SHP77 (cell line): ENCODE measurements at regions not wholly inside any gene's neighbourhood (a gene's known extent, or its start where the extent isn't known, plus 50 kb on each side); places are given as distances from the start of the nearest gene placed in this dataset.

ENCODE experiments used
- DNase-seq, 2 experiments: peaks; one replicate each; lab custom pipeline; 2025; lab: John Stamatoyannopoulos, UW

- peak; percentile 34 to 38 for DNase-seq
Observed at GRCh38 chr6:54717849-54718455, 128.6 kb upstream of the FAM83B start.

DNA sequence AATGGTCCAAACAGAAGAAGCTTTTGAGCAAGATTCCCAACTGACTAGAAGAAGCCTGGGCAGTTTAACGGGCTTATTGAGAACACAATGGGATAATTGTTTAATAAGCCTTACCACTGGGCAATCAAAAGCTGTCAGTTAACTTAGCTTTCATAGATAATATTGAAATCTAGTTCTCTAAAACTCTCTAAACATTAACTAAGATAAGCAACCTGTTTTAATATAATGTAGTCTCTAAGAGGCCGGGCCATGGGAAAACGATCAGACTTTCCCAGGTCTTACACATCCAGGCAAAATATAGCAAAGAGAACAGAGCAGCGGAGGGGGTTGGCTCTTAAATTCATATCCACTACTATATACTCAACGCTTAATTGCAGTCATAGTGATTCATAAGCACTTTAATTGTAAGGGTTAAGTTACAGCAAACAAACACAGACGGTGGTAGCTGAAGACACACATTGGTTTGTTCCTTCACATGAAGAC, 128.0 kb upstream of the FAM83B start:
- DNase-seq: peak in 1 of 2 experiments; percentile 12

- no peak for DNase-seq
Observed at GRCh38 chr6:54719131-54719530, 127.4 kb upstream of the FAM83B start.

GRCh38 chr6:54719633-54720032, 126.9 kb upstream of the FAM83B start:
- no peak for DNase-seq

DNA sequence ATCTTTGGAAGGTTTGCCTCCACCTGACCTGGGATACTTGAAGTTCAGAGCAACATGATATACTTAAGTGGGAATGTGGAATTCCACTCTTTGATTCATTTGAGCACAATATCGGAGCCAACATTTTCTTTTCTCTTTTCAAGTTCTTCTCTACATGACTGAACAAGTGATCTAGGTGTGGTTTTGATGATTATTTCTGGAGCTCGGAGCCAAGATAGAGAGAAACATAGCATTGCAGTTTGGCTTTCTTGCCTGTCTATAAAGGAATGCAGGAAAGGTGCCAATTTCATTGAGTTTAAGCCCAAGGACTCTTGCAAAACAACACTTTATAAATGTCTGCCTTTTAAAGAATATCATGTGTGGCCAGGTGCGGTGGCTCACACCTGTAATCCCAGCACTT, 124.2 kb upstream of the FAM83B start:
- DNase-seq: no peak

DNA sequence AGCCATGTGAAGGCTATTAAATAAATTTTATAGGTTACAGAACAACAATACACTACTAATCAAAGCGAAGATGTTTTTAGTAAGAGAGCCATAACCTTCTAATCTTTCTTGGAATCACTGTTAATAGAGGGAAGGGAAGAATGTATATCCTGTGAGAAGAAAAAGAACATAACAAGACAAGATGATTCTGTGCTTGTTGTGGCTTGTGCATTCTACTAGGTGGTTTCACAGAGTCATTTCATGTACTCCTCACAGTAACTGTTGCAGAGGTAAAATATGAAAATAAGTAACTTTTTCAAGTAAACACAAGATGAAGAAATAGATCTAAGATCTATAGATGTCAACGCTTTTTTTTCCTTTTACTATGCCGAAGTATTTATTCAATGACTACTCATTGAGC, 116.9 kb upstream of the FAM83B start:
- no peak for DNase-seq

GRCh38 chr6:54730767-54731630, 115.6 kb upstream of the FAM83B start:
- DNase-seq: no peak

GRCh38 chr6:54737247-54737646, 109.3 kb upstream of the FAM83B start:
- DNase-seq: no peak

DNA sequence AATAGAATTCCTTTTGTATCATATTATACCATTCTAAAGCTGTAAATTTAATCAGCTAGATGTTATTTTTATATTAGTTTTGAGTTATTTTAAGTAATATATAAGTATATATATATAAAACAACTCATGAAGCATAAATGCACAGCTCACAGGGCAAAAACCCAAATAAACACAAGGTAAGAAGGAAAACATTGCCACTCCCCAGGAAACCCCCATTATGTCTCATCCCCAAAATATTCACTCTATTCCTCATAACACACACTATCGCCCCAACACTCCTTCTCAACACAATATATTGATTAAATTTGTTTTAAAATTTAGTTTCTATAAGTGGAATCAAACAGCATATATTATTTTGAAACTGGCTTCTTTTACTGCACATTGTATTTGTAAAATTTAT, 98.6 kb upstream of the FAM83B start:
- no peak for DNase-seq

DNA sequence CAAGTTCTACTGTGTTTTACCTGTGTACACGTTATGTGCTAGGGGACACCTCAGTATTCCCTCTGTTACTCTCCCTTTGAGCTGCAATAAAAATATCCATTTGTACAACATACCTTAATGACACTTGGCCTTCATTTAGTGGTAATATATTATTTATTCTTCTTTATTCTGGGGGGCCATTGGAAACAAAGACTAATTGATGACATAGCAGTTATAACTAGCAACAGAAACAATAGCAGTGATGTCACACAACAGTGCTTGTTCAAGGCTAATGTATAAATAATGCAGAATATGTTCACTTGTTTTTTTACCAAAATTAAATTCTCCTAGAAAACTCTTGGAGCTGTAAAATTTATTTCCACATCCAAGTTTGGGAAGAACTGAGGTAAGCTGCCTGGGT, 92.2 kb upstream of the FAM83B start:
- DNase-seq: no peak

GRCh38 chr6:54758340-54758739, 88.2 kb upstream of the FAM83B start:
- DNase-seq: no peak

DNA sequence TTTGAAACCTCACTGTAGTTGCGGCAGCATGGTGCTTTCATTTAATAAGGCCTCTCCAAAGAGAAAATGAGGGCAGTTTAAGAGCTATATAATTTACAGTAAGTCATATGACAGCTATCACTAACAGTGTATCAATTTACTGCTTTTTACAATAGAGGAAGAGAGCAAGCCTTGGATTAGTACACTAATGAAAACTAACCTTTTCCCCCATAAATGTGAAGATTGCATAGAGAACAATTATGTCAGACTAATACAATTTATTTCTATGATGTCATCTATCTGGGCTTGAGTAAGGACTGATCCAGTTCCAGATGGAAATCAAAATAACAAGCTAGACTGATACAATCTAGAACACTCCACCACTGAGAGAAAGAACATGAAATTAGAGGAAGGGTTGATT, 78.1 kb upstream of the FAM83B start:
- no peak for DNase-seq

- DNase-seq: no peak
Observed at GRCh38 chr6:54770328-54770727, 76.2 kb upstream of the FAM83B start.

GRCh38 chr6:54771968-54772367, 74.6 kb upstream of the FAM83B start:
- no peak for DNase-seq

DNA sequence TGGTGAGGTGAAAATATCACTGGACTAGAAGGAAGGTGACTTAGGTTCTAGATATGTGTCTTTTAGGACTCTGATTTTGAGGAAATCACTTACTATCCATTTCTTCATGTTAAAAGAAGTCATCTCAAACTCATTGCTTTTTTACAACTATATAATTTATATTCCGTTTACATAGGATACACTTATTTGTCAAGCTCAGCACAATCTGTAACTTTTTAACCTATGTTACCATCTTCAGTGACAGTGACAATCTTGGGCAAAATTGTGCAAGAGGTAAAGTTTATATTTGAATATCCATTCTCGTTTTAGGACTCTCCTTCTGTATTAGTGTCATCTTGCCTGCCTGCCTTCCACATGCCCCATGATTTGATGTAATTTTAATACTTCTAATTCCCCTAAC, 74.0 kb upstream of the FAM83B start:
- no peak for DNase-seq

DNA sequence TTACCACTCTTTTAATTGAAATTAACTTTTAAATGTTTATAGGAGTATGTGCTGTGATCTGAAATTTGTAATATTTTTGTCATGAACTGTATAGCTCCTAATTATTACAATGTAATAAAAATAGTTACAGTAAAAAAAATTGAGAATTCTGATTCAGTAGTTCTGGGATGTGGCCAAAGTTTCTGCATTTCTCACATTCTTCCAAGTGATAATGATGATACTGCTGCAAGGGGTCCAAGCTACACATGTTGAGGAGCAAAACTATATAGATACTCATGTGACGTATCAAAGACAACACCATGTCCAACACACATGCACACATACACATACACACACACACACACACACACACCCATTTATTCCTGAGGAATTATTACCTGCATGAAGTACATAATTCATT, 71.0 kb upstream of the FAM83B start:
- DNase-seq: no peak

DNA sequence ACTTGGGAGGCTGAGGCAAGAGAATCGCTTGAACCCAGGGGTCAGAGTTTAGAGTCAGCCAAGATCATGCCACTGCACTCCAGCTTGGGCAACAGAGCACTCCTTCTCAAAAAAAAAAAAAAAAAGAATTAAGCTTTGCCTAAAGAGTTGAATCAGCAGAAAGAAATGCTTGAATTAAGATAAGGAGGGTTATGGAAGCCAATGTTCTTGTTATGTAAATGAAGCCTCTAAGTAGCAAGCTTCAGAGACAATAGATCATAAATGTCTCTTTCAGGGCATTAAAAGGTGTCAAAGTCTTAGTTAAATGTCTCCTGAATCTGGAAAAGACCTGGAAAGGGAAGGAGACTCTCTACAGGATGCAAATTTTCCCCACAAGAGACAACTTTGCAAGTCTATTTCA, 69.7 kb upstream of the FAM83B start:
- DNase-seq: no peak

- DNase-seq: no peak
Observed at GRCh38 chr6:54778731-54779130, 67.8 kb upstream of the FAM83B start.

GRCh38 chr6:54784011-54784410, 62.6 kb upstream of the FAM83B start:
- DNase-seq: no peak

DNA sequence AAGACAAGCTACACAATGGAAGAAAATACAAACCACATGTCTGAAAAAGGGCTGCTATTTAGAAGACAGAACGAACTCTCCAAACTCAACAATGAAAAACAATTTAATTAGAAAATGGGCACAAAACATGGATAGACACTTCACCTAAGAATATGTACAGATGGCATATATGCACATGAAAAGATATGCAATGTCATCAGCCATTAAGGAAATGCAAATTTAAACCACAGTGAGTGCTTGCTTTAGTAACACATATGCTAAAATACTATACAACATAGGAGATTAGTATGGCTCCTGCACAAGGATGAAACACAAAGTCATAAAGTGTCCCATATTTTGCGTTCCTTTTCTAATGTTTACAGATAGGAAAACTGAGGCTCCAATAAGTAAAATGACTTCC, 60.4 kb upstream of the FAM83B start:
- DNase-seq: no peak

- no peak for DNase-seq
Observed at GRCh38 chr6:54787825-54788224, 58.7 kb upstream of the FAM83B start.
